Hindlimb muscle (tissue), 1 donor: ENCODE measurements at regions not wholly inside any gene's neighbourhood (a gene's known extent, or its start where the extent isn't known, plus 50 kb on each side); places are given as distances from the start of the nearest gene placed in this dataset.
A peak's percentile ranks its signal among the peaks of the same experiment; 100 is the strongest.
"Not testable (repeated sequence)": the region's sequence is repeated elsewhere in the genome, so short reads cannot be mapped to it uniquely, and the experiment has no call there.

Source experiments
- DNase-seq: peaks from one replicate; pipeline ENCODE4 v3.0.0-alpha.2; 2013

GRCh38 chr2:146764301-146764700 is 1080.5 kb upstream of the ACVR2A start:
- DNase-seq = no peak

GRCh38 chr2:146762786-146763185 is 1082.0 kb upstream of the ACVR2A start:
- DNase-seq = no peak

- DNase-seq = no peak
Measured at GRCh38 chr2:146754606-146755005, 1090.2 kb upstream of the ACVR2A start.

DNA sequence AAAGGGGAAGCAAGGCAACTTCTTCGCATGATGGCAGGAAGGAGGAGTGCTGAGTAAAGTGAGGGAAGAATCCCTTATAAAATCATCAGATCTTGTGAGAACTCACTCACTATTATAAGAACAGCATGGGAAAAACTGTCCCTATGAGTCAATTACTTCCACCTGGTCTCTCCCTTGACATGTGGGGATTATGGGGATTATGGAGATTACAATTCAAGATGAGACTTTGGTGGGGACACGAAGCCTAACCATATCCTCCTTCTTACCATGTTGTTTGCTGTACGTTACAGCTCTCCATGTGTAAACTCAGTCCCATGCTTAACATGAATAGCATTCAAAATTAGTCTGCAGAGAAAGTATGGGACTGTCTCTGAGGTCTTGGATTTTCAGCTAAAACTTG is 1096.8 kb upstream of the ACVR2A start:
- no peak for DNase-seq

GRCh38 chr2:146741260-146741659 is 1103.6 kb upstream of the ACVR2A start:
- no peak for DNase-seq

GRCh38 chr2:146734821-146735190 is 1110.0 kb upstream of the ACVR2A start:
- DNase-seq = no peak

GRCh38 chr2:146734042-146734820 is 1110.6 kb upstream of the ACVR2A start:
- DNase-seq = peak; percentile 51

DNA sequence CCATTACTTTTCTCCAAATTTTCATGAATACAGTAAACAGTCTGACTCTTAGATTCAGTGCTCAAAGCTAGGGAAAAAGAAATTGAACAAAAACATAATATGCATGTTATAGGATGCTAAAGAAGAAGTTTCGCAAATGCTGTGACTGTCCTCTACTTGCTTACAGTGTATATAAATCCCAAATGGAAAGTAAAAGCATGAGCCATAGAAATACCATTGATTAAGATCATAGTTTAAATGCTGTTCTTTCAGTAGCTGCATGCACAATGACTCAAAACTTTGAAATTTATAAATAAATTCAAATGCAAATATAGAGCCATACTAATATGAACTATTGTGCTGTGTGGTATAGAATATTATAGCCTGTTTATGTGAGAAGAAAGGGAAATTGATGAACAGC is 1113.9 kb upstream of the ACVR2A start:
- DNase-seq = no peak

DNA sequence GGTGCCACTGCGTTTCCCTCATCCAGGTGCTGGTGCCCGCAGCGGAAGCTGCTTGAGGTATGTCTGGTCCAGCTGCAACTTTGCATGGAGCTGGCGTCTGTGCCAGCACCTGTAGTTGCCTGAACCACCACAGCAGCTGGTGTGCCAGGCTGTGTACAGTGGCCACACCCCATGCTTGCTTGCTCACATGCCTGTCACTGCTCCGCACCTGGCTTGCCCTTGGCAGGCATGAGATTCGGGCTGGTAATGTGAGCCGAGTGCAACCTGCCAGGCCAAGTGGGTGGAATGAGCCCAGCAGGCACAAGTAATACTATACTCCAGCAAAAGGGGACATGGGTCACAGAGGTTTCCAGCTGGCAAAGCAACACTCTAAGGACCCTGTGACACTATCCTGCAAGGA is 1123.3 kb upstream of the ACVR2A start:
- no peak for DNase-seq

GRCh38 chr2:146720170-146720569 is 1124.7 kb upstream of the ACVR2A start:
- no peak for DNase-seq

- DNase-seq = no peak
Measured at GRCh38 chr2:146716591-146716990, 1128.2 kb upstream of the ACVR2A start.

DNA sequence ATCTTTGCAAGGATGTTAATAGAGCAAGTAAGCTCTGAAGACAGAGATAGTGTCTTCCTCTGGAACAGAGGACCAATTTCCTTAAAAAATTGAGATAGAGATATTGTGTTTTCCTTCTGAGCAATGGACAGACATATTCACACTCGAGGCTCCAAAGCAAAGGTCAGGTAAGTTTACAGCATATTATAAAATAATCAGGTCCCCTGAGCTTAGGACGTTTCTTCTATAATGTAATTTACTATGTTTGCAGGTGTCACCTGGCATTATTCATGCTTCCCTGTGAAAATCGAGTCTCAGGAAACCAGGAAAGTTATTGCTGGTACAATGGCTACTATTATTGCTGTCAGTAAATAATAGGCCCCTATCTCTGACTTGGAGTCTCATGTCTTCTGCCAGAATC is 1135.8 kb upstream of the ACVR2A start:
- no peak for DNase-seq

GRCh38 chr2:146701183-146701582 is 1143.6 kb upstream of the ACVR2A start:
- DNase-seq = no peak

- DNase-seq = no peak
Measured at GRCh38 chr2:146697307-146697706, 1147.5 kb upstream of the ACVR2A start.

DNA sequence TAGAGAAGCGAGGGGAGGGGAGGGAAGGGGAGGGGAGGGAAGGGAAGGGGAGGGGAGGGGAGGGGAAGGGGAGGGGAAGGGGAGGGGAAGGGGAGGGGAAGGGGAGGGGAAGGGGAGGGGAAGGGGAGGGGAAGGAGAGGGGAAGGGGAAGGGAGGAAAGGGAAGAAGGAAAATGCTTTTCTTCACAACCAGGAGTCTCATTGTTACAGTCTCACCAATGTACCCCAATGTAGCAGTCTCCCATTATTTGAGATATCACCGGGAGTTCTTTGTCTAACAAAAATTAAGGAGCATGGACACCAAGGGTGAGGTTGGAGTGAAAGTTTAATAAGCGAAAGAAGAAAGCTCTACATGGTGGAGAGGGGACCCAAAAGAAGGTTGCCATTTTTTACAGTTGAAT is 1148.0 kb upstream of the ACVR2A start:
- not testable (repeated sequence) for DNase-seq

DNA sequence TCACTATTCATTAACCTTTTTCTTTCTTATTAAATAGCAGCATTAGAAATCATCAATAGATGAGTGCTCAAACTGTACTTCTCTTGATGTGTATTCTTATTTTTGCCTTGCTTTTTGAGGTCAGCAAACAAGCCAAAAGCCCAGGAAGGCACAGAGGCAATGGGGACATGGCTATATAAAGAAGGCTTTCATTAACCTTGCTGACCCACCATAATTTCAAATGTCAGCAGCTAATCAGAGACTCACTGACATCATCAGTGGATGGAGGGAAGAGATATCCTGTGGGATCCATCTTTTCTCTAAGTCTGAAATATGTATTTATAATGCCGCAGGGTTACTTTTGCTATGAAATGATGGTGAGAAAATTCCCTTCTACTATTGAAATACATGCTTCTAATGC is 1162.8 kb upstream of the ACVR2A start:
- no peak for DNase-seq

DNA sequence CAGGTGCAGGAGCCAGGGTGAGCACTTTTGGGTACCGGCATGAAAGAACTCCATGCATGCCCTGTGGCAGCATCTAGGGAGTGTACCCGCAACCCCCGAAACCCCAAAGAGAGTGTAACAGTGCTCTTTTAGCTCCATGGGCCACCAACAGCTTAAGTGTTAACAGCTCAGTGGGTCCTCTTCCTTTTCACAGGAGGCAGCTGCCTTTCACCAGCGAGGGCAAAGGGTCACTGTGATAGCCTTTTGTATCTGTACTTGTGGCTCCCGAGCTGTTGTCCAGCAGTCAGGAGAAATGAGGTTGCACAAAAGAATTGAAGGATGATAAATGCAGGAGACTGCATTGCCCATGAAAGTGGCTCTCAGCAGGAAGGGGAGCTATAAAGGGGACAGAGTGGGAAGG is 1166.3 kb upstream of the ACVR2A start:
- DNase-seq = no peak

GRCh38 chr2:146677280-146677679 is 1167.5 kb upstream of the ACVR2A start:
- no peak for DNase-seq

DNA sequence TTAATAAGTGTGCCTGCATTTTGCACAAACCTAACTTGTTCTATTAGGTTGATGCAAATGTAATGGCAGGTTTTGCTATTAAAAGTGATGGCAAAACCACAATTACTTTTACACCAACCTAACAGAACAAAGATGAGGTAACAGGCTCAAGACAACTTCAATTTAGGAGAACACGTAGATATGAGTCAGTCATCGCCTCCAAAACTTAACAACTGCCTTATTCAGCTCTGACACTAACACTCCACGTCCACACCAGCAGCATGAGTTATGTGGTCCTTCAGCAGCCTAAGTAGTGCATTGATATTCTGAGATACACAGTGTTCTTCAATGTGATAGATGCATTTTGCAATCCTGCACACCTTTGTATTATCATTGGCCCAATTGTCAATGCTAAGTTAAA is 1175.1 kb upstream of the ACVR2A start:
- DNase-seq = no peak

DNA sequence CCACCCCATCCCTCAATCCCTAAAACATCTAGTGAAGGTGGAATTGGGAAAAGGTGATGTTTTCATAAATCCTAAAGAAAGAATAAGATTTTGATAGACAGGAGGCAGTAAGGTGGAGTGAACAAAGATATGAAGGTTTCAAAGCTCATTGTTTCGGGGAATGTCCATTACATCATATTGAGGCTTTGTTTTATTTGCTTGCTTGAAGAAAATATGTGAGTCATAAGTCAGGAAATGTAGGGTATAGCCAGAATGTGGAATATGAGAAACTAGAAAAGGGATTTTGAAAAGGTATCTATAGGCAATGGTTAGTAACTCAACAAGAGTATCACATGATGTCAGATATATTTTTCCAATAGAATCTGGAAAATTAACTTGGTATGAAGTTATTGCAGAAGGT is 1178.5 kb upstream of the ACVR2A start:
- DNase-seq = no peak

GRCh38 chr2:146665800-146666199 is 1179.0 kb upstream of the ACVR2A start:
- DNase-seq = no peak

GRCh38 chr2:146661473-146662096 is 1183.2 kb upstream of the ACVR2A start:
- DNase-seq = peak; percentile 11

GRCh38 chr2:146659976-146660375 is 1184.9 kb upstream of the ACVR2A start:
- DNase-seq = no peak

DNA sequence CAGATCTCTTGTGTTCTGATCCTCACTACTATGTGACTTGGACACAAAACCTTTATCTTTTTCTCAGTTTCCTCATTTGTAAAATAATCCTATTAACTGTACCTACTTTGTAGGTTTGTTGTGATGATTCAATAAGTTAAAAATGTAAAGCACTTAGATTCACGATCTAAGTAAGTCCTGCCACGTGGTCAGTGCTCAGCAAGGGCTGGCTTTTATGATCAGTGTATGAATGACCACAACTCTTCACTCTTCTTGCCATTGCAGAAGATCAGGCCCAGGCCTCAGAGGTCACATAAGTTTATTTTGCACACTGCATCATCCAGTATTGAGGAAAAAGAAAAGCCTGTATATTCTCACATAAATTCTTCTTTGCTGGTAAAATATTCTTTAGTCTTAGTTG is 1192.5 kb upstream of the ACVR2A start:
- DNase-seq = no peak

GRCh38 chr2:146651361-146651760 is 1193.5 kb upstream of the ACVR2A start:
- DNase-seq = no peak
